ENCODE measurements at regions not wholly inside any gene's neighbourhood (a gene's known extent, or its start where the extent isn't known, plus 50 kb on each side); places are given as distances from the start of the nearest gene placed in this dataset.

DNA sequence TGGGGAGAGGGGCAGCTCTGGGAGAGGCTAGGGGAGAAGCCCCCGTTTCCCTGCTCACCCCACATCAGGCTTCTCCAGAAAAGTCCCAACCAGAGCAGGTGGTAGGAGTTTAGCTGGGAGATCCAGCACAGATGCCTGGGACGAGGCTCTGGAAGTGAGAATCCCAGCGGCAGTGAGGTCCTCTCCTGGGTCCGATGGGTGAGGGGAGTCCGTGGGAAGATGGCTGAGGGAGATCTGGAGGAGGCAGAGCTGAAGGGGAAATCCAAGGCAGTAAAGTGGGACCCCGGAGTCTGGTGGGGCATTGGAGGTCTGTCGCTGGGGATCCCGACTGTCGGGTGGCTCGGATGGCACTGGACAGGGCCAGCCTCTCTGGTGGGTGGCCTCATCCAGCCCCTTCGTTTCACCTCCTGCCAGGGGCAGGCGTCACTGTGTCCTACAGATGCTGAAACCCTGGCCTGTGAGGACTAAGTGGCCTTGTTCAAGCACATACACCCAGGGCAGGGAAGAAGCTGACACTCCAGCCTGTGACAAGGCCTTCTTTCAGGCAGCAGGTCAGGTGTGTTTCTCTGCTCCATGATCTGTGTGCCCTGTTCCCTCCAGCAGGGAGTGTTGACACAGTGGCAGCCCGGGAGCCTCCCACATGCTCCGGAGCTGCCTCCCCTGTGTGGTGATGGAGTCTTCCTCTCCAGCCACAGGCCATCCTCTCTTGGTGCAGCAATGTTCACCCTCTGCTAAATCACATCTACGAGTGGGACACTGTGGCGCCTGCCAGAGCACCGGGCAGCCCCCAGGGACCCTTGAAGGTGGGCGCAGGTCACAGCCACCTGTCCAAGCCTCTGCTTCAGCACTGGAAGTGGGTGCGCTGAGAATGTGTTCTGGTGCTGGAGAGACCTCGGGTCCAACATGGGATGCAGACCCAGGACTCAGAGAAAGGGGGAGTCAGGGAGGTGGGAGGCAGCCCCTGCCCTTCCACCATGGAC lies 850.8 kb downstream of the BRD1 start:
- no peak overlapping the region for H3K4me3 ChIP-seq
- no peaks in the 10 kb centered on the region for H3K9me3 ChIP-seq
- ATAC-seq (no peak), DNase-seq (no peak)
- H3K27me3 ChIP-seq (ENCODE audit: insufficient read depth in 3 of 3, low read length in 2 of 3) = peaks cover 0 to 7% (median 0%) of the 10 kb centered on the region in 3 donors
- H3K4me1 ChIP-seq = no peaks in the 10 kb centered on the region
- TF ChIP-seq, protein P1, sequence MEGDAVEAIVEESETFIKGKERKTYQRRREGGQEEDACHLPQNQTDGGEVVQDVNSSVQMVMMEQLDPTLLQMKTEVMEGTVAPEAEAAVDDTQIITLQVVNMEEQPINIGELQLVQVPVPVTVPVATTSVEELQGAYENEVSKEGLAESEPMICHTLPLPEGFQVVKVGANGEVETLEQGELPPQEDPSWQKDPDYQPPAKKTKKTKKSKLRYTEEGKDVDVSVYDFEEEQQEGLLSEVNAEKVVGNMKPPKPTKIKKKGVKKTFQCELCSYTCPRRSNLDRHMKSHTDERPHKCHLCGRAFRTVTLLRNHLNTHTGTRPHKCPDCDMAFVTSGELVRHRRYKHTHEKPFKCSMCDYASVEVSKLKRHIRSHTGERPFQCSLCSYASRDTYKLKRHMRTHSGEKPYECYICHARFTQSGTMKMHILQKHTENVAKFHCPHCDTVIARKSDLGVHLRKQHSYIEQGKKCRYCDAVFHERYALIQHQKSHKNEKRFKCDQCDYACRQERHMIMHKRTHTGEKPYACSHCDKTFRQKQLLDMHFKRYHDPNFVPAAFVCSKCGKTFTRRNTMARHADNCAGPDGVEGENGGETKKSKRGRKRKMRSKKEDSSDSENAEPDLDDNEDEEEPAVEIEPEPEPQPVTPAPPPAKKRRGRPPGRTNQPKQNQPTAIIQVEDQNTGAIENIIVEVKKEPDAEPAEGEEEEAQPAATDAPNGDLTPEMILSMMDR (IDR thresholded peaks at IDR 0.05) = no peak
- H3K27ac ChIP-seq = no peak overlapping the region
- intact Hi-C loops (cut with DNase I) = no loop called here
- H3K36me3 ChIP-seq (ENCODE audit: insufficient read depth in 1 of 2, low read depth in 1 of 2) = no peaks in the 10 kb centered on the region
- 76 to 84% (median 80%) methylated on average over 20 of the region's 20 CpGs for WGBS, 3 donors

DNA sequence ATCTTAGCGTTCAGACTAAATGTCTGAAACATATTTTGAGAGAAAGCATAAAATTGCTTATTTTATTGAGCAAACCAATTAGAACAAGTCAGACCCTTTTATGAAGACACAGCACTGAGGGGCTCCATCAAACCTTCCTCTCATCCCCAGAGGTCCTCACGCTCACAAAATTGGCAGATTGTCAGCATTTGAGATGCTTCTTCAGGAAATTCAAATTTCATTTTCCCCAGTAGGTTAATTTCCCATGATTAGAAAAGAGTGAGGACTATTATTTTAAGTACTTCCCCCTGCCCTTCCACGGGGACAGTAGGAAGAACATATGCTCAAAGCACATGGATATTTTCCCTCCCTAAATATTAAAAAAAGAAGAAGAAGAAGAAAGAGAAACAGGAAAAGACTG lies 851.8 kb downstream of the BRD1 start:
- no peak overlapping the region for H3K4me3 ChIP-seq
- H3K27ac ChIP-seq = no peak overlapping the region
- ATAC-seq (no peak), DNase-seq (no peak)
- intact Hi-C loops (cut with DNase I) = no loop called here
- no peaks in the 10 kb centered on the region for H3K9me3 ChIP-seq
- H3K36me3 ChIP-seq (ENCODE audit: insufficient read depth in 1 of 2, low read depth in 1 of 2) = no peaks in the 10 kb centered on the region
- no peaks in the 10 kb centered on the region for H3K4me1 ChIP-seq
- TF ChIP-seq, protein P1 (IDR thresholded peaks at IDR 0.05) = no peak
- H3K27me3 ChIP-seq (ENCODE audit: insufficient read depth in 3 of 3, low read length in 2 of 3) = peaks cover 0 to 7% (median 0%) of the 10 kb centered on the region in 3 donors
- WGBS, 3 donors = 41 to 44% (median 42%) methylated on average over 3 of the region's 3 CpGs

DNA sequence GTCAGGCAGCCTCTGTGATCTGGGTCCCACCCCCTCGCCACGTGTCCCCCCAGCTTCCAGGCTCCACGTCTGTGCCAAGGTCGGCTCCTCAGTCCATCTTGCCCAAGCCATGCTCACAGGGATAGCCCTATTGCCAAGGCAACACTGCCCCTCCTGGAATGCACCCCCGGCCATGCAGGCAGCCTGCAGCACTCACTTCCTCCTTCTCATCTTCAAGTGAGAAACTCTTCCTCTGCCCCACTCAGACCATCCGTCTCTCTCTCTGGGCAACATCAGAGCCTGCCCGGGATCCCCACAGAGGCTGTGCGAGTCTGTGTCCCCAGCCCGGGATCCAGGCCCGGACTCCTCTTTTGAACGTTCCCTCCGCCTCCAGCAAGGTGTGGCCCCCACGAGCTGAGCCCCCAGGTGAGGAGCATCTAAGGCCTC lies 852.3 kb downstream of the BRD1 start:
- Histone ChIP-seq H3K4me3 (no peak overlapping the region), H3K36me3 (ENCODE audit: insufficient read depth in 1 of 2, low read depth in 1 of 2) (no peaks in the 10 kb centered on the region), H3K9me3 (no peaks in the 10 kb centered on the region), H3K27ac (no peak overlapping the region), H3K4me1 (no peaks in the 10 kb centered on the region), H3K27me3 (ENCODE audit: insufficient read depth in 3 of 3, low read length in 2 of 3) (peaks cover 0 to 7% (median 0%) of the 10 kb centered on the region in 3 donors)
- TF ChIP-seq, protein P1 (IDR thresholded peaks at IDR 0.05) = no peak
- ATAC-seq (no peak), DNase-seq (no peak)
- intact Hi-C loops (cut with DNase I) = no loop called here
- 69 to 79% (median 71%) methylated on average over 13 of the region's 13 CpGs for WGBS, 3 donors

DNA sequence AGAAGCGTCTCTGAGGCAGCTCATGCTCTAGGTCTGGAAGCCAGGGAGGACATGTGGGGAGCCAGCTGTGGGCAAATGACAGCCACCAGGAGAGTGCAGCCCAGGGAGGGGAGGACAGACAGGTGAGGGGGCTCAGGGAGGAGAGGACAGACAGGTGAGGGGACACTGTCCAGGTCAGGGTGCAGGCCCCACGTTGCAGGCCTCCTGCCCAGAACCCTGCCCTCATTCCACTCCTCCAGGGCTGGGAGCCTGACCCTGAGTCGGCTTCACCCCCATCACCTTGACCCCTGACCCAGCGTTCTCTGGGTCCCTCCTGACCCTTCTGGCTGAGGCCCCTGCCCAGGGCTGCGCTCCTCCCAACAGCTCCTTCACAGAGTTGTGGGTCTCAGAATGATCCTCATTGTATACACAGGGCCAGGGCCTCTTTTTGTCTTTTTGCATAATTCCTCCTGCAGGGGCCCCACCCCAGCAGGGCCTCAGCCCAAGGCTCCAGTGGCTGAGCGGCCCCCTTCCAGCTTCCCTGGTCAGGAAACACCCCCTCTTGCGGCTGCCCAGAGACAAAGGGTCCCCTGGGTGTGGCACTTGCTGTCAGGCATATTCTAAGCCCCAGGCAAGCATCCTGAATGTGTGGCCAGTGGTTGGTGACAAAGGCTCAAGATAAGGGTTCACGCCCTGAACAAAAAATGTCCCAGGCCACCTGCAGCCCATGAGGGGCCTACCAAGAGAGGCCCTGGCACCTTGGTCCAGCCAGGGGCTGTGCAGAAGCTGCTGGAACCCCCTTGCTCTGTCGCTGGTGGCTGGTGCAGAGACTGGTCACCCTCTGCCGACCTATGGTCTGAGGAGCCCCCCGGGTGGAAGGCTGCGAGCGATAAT lies 853.0 kb downstream of the BRD1 start:
- Histone ChIP-seq H3K27ac (no peak overlapping the region), H3K4me1 (no peaks in the 10 kb centered on the region), H3K36me3 (ENCODE audit: insufficient read depth in 1 of 2, low read depth in 1 of 2) (no peaks in the 10 kb centered on the region), H3K27me3 (ENCODE audit: insufficient read depth in 3 of 3, low read length in 2 of 3) (peaks cover 0 to 7% (median 0%) of the 10 kb centered on the region in 3 donors), H3K4me3 (no peak overlapping the region), H3K9me3 (no peaks in the 10 kb centered on the region)
- WGBS, 3 donors = 76 to 78% (median 77%) methylated on average over 13 of the region's 13 CpGs
- intact Hi-C loops (cut with DNase I) = no loop called here
- DNase-seq (no peak), ATAC-seq (no peak)
- TF ChIP-seq, protein P1 (IDR thresholded peaks at IDR 0.05) = no peak

Measured in psoas muscle (tissue), 7 donors.